Omental fat pad (tissue), 3 donors: ENCODE measurements at regions not wholly inside any gene's neighbourhood (a gene's known extent, or its start where the extent isn't known, plus 50 kb on each side); places are given as distances from the start of the nearest gene placed in this dataset.

Source experiments
- ATAC-seq: fragments of 150-250 bp; one replicate; pipeline ENCODE4 v1.9.1; 2016; ENCODE audit warnings: mild to moderate bottlenecking, moderate library complexity; ENCODE audit not compliant: low FRiP score
- DNase-seq: peaks from one replicate; pipeline ENCODE4 v3.0.0-alpha.2; 2019; ENCODE audit warnings: low spot score
- CTCF ChIP-seq, 3 donors: fragments of 450-650 bp; IDR thresholded peaks; one replicate each; pipeline ENCODE4 v1.5.1; 2016 to 2017; ENCODE audit warnings: antibody characterized with exemption in 3 of 3, mild to moderate bottlenecking in 3 of 3, moderate library complexity in 2 of 3

- TF ChIP-seq CTCF (IDR thresholded peaks at IDR 0.05) = no peak
- DNase-seq (no peak), ATAC-seq (peak; percentile 47)
These were observed 67.8 kb upstream of the POU3F1 start for GRCh38 chr1:38114241-38115026.

GRCh38 chr1:38113159-38113666 lies 66.6 kb upstream of the POU3F1 start:
- DNase-seq = no peak
- no peak for TF ChIP-seq CTCF (IDR thresholded peaks at IDR 0.05)
- ATAC-seq = no peak

GRCh38 chr1:38111589-38111988 lies 65.0 kb upstream of the POU3F1 start:
- DNase-seq (no peak), ATAC-seq (no peak)
- TF ChIP-seq CTCF (IDR thresholded peaks at IDR 0.05) = no peak

GRCh38 chr1:38105267-38105666 lies 58.7 kb upstream of the POU3F1 start:
- TF ChIP-seq CTCF (IDR thresholded peaks at IDR 0.05) = no peak
- ATAC-seq = no peak
- no peak for DNase-seq

GRCh38 chr1:38102636-38103035 lies 56.0 kb upstream of the POU3F1 start:
- ATAC-seq (no peak), DNase-seq (no peak)
- TF ChIP-seq CTCF (IDR thresholded peaks at IDR 0.05) = no peak

GRCh38 chr1:38101037-38101785 lies 54.6 kb upstream of the POU3F1 start:
- no peak for ATAC-seq
- DNase-seq = no peak
- TF ChIP-seq CTCF (IDR thresholded peaks at IDR 0.05) = no peak
